ENCODE measurements at regions not wholly inside any gene's neighbourhood (a gene's known extent, or its start where the extent isn't known, plus 50 kb on each side); places are given as distances from the start of the nearest gene placed in this dataset.

DNA sequence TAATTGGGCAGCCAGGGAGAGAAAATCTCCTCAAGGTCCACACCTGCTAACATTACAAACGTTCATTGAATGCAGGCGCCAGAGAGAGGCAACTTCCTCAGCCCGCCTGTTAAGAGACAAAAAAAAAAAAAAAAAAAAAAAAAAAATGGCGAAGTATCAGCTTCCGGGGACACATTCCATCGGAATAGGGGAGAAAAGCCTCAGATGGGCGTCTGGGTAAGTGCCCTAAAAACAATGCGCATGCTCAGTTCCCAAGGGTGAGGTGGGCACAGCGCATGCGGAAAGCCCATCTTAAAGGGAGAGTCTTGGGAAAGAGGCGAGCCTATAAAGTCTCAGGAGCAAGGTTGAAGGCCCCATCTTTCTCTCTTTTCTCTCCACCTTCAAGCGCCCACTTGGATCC lies 1139.7 kb upstream of the CELF2 start:
- no peak for TF ChIP-seq EZH2 (IDR thresholded peaks at IDR 0.05; ENCODE audit: borderline replicate concordance)
- TF ChIP-seq, protein P1, sequence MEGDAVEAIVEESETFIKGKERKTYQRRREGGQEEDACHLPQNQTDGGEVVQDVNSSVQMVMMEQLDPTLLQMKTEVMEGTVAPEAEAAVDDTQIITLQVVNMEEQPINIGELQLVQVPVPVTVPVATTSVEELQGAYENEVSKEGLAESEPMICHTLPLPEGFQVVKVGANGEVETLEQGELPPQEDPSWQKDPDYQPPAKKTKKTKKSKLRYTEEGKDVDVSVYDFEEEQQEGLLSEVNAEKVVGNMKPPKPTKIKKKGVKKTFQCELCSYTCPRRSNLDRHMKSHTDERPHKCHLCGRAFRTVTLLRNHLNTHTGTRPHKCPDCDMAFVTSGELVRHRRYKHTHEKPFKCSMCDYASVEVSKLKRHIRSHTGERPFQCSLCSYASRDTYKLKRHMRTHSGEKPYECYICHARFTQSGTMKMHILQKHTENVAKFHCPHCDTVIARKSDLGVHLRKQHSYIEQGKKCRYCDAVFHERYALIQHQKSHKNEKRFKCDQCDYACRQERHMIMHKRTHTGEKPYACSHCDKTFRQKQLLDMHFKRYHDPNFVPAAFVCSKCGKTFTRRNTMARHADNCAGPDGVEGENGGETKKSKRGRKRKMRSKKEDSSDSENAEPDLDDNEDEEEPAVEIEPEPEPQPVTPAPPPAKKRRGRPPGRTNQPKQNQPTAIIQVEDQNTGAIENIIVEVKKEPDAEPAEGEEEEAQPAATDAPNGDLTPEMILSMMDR (IDR thresholded peaks at IDR 0.05; ENCODE audit: poor library complexity): no peak
